HEK293 (cell line): ENCODE measurements at regions not wholly inside any gene's neighbourhood (a gene's known extent, or its start where the extent isn't known, plus 50 kb on each side); places are given as distances from the start of the nearest gene placed in this dataset.

Experiments
- CTCF ChIA-PET: fragments of 350-600 bp; formaldehyde crosslinking; extraction: SDS; loops from one replicate; lab custom pipeline; 2021; ENCODE audit warnings: antibody characterized with exemption; lab: Yijun Ruan, JAX
- POLR2A ChIA-PET: fragments of 300-600 bp; formaldehyde crosslinking; extraction: SDS; loops from one replicate; lab custom pipeline; 2020; ENCODE audit warnings: antibody characterized with exemption, inconsistent platforms; lab: Yijun Ruan, JAX
- H3K27ac ChIP-seq: fragments of 200-500 bp; sonication (Bioruptor generic); 2 replicates; pipeline ENCODE4 v1.5.1; 2014; ENCODE audit warnings: low read depth, low read length, control low read depth, inconsistent platforms; ENCODE audit errors: extremely low read depth
- H3K36me3 ChIP-seq, 2 experiments: fragments of 200-500 bp in 1 of 2; sonication (Bioruptor generic) in 1 of 2; 1 replicate in 1 of 2; 2 replicates in 1 of 2; pipeline ENCODE4 v1.5.1; 2014 to 2017; ENCODE audit warnings: inconsistent platforms in 2 of 2, low read length in 2 of 2; ENCODE audit not compliant: control insufficient read depth in 2 of 2, insufficient read depth in 1 of 2
- H3K4me1 ChIP-seq: fragments of 200-500 bp; sonication (Bioruptor generic); 2 replicates; pipeline ENCODE4 v1.5.1; 2014; ENCODE audit warnings: mild to moderate bottlenecking, low read length, inconsistent platforms; ENCODE audit not compliant: control insufficient read depth, insufficient read depth
- H3K4me3 ChIP-seq: 2 replicates; pipeline ENCODE4 v1.5.1; 2011; ENCODE audit warnings: low read depth, mild to moderate bottlenecking, control low read depth, low read length, moderate library complexity
- H3K9me3 ChIP-seq: fragments of 200-500 bp; sonication (Bioruptor generic); 2 replicates; pipeline ENCODE4 v1.5.1; 2014; ENCODE audit warnings: low read depth, low read length, inconsistent platforms; ENCODE audit not compliant: control insufficient read depth, insufficient read depth
- ELK4 ChIP-seq: IDR thresholded peaks from 2 replicates; pipeline ENCODE4 v1.6.1; 2011; ENCODE audit warnings: mild to moderate bottlenecking, low read depth, low read length, borderline replicate concordance
- HOXA7 ChIP-seq: sonication (generic); formaldehyde crosslinking; IDR thresholded peaks from 2 replicates; pipeline ENCODE4 v1.8.1; 2022; ENCODE audit warnings: missing genetic modification reagents, borderline replicate concordance
- KLF10 ChIP-seq: fragments of 450-650 bp; IDR thresholded peaks from 2 replicates; pipeline ENCODE4 v1.5.1; 2018; ENCODE audit warnings: missing biosample characterization, mild to moderate bottlenecking, missing genetic modification characterization
- KLF8 ChIP-seq: fragments of 450-650 bp; formaldehyde crosslinking; IDR thresholded peaks from 2 replicates; pipeline ENCODE4 v1.5.1; 2016; ENCODE audit warnings: missing biosample characterization, missing genetic modification characterization
- TCF7L2 ChIP-seq: IDR thresholded peaks from 2 replicates; pipeline ENCODE4 v1.6.1; 2011; ENCODE audit warnings: low read depth, mild to moderate bottlenecking, inconsistent platforms, low read length, moderate library complexity, borderline replicate concordance
- ZBTB1 ChIP-seq: fragments of 450-650 bp; formaldehyde crosslinking; IDR thresholded peaks from 2 replicates; pipeline ENCODE4 v1.5.1; 2016; ENCODE audit warnings: missing biosample characterization, missing genetic modification characterization
- ZBTB17 ChIP-seq: fragments of 450-650 bp; formaldehyde crosslinking; IDR thresholded peaks from 2 replicates; pipeline ENCODE4 v1.5.1; 2016; ENCODE audit warnings: missing biosample characterization, missing genetic modification characterization
- ZFP3 ChIP-seq: fragments of 450-650 bp; formaldehyde crosslinking; IDR thresholded peaks from 2 replicates; pipeline ENCODE4 v1.5.1; 2016; ENCODE audit warnings: low read depth, missing biosample characterization, missing genetic modification characterization
- ZNF280D ChIP-seq: fragments of 450-650 bp; formaldehyde crosslinking; IDR thresholded peaks from 2 replicates; pipeline ENCODE4 v1.5.1; 2016; ENCODE audit warnings: missing biosample characterization, missing genetic modification characterization
- ZNF292 ChIP-seq: fragments of 450-650 bp; formaldehyde crosslinking; IDR thresholded peaks from 2 replicates; pipeline ENCODE4 v1.5.1; 2016; ENCODE audit warnings: low read depth, missing biosample characterization, missing genetic modification characterization, borderline replicate concordance
- ZNF350 ChIP-seq: fragments of 450-650 bp; formaldehyde crosslinking; IDR thresholded peaks from 2 replicates; pipeline ENCODE4 v1.5.0; 2017; ENCODE audit warnings: missing biosample characterization, mild to moderate bottlenecking, missing genetic modification characterization
- ZNF362 ChIP-seq: fragments of 450-650 bp; formaldehyde crosslinking; IDR thresholded peaks from 2 replicates; pipeline ENCODE4 v1.5.1; 2016; ENCODE audit warnings: missing biosample characterization, missing genetic modification characterization
- ZNF37A ChIP-seq: fragments of 450-650 bp; IDR thresholded peaks from 2 replicates; pipeline ENCODE4 v1.5.1; 2018; ENCODE audit warnings: missing biosample characterization, missing genetic modification characterization
- ZNF394 ChIP-seq: fragments of 450-650 bp; formaldehyde crosslinking; IDR thresholded peaks from 2 replicates; pipeline ENCODE4 v1.5.1; 2016; ENCODE audit warnings: missing biosample characterization, missing genetic modification characterization, mild to moderate bottlenecking, moderate library complexity, borderline replicate concordance
- ZNF398 ChIP-seq: fragments of 450-650 bp; formaldehyde crosslinking; IDR thresholded peaks from 2 replicates; pipeline ENCODE4 v1.5.1; 2017; ENCODE audit warnings: missing biosample characterization, missing genetic modification characterization
- ZNF513 ChIP-seq: fragments of 450-650 bp; IDR thresholded peaks from 2 replicates; pipeline ENCODE4 v1.5.1; 2018; ENCODE audit warnings: missing biosample characterization, missing genetic modification characterization
- ZNF561 ChIP-seq: fragments of 450-650 bp; IDR thresholded peaks from 2 replicates; pipeline ENCODE4 v1.5.1; 2018; ENCODE audit warnings: missing biosample characterization, missing genetic modification characterization, borderline replicate concordance
- ZNF610 ChIP-seq: fragments of 450-650 bp; formaldehyde crosslinking; IDR thresholded peaks from 2 replicates; pipeline ENCODE4 v1.5.1; 2016; ENCODE audit warnings: missing biosample characterization, missing genetic modification characterization, borderline replicate concordance
- ZNF664 ChIP-seq: fragments of 450-650 bp; formaldehyde crosslinking; IDR thresholded peaks from 2 replicates; pipeline ENCODE4 v1.5.1; 2016; ENCODE audit warnings: missing biosample characterization, missing genetic modification characterization
- ZNF747 ChIP-seq: fragments of 450-650 bp; formaldehyde crosslinking; IDR thresholded peaks from 2 replicates; pipeline ENCODE4 v1.5.1; 2016; ENCODE audit warnings: missing biosample characterization, missing genetic modification characterization
- ZNF76 ChIP-seq: fragments of 450-650 bp; formaldehyde crosslinking; IDR thresholded peaks from 2 replicates; pipeline ENCODE4; 2016; ENCODE audit warnings: low read depth, missing biosample characterization, missing genetic modification characterization, borderline replicate concordance
- ZNF776 ChIP-seq: fragments of 450-650 bp; formaldehyde crosslinking; IDR thresholded peaks from 2 replicates; pipeline ENCODE4 v1.5.0; 2017; ENCODE audit warnings: missing biosample characterization, missing genetic modification characterization, borderline replicate concordance
- ZNF792 ChIP-seq: fragments of 450-650 bp; formaldehyde crosslinking; IDR thresholded peaks from 2 replicates; pipeline ENCODE4 v1.5.1; 2016; ENCODE audit warnings: missing biosample characterization, missing genetic modification characterization

GRCh38 chr4:150001815-150002214, 76.4 kb upstream of the DCLK2 start:
- no peak overlapping the region for H3K27ac ChIP-seq
- POLR2A ChIA-PET: no interaction called here
- H3K4me1 ChIP-seq: peaks cover 11% of the 10 kb centered on the region
- H3K9me3 ChIP-seq: no peaks in the 10 kb centered on the region
- no peak for TF ChIP-seq ZBTB17 (tag by site-specific recombination)
- no peak for TF ChIP-seq ZNF747 (tag by site-specific recombination)
- TF ChIP-seq ZNF776: no peak
- no peak for TF ChIP-seq ZNF561 (tag by site-specific recombination)
- no peak for TF ChIP-seq KLF10
- TF ChIP-seq KLF8: no peak
- TF ChIP-seq ZNF76: no peak
- TF ChIP-seq ZNF664: 0 out of 2 replicates have a peak, but pooled peaks have one; percentile 17
- TF ChIP-seq ZNF394 (tag by site-specific recombination): no peak
- CTCF ChIA-PET: no interaction called here
- H3K36me3 ChIP-seq: no peaks in the 10 kb centered on the region
- no peak overlapping the region for H3K4me3 ChIP-seq

- no peaks in the 10 kb centered on the region for H3K36me3 ChIP-seq
- no peak for TF ChIP-seq ZNF37A (tag by site-specific recombination)
- no peak for TF ChIP-seq ZNF513 (tag by site-specific recombination)
- TF ChIP-seq ZNF792: no peak
- no peak for TF ChIP-seq TCF7L2
- no peak for TF ChIP-seq ELK4
- no peak for TF ChIP-seq ZFP3 (tag by site-specific recombination)
- TF ChIP-seq ZNF280D: no peak
- TF ChIP-seq ZNF610 (tag by site-specific recombination): no peak
- TF ChIP-seq ZBTB1: no peak
- TF ChIP-seq ZNF292 (tag by site-specific recombination): no peak
- TF ChIP-seq ZNF398 (tag by site-specific recombination): no peak
- no peak for TF ChIP-seq ZNF350 (tag by site-specific recombination)
- TF ChIP-seq ZNF362 (tag by site-specific recombination): no peak
- no peak for TF ChIP-seq HOXA7 (CRISPR knock-in tag)
- POLR2A ChIA-PET: no interaction called here
- CTCF ChIA-PET: interaction anchor here (1.3 to 2.3 kb wide), 2 partner anchors 12 to 206 kb away, joined by 7 to 9 read pairs; no protein-coding TSS in a partner anchor
- H3K27ac ChIP-seq: no peak overlapping the region
- peaks cover 11% of the 10 kb centered on the region for H3K4me1 ChIP-seq
- no peaks in the 10 kb centered on the region for H3K9me3 ChIP-seq
- no peak overlapping the region for H3K4me3 ChIP-seq
Measured at GRCh38 chr4:150002561-150002960, 75.7 kb upstream of the DCLK2 start.
